ENCODE measurements at regions not wholly inside any gene's neighbourhood (a gene's known extent, or its start where the extent isn't known, plus 50 kb on each side); places are given as distances from the start of the nearest gene placed in this dataset.

DNA sequence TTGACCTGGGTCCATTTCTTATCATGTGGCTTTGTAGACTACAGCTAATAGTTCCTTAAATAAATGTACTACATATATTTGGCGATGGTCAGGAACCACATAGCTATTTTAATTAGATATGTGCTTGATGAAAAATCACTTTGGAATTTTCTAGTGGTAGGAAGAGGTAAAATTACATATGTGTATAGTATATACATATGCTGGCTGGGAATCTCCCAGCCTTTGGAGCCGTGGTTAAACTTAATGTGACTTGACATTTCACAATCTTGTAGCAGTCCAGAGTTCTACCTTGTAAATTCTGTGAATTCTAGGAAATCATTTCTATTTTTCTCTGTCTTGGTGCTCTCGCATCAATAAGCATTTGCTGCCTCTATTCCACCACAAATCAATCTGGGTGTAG, 565.0 kb downstream of the DMRTA1 start:
- TF ChIP-seq, protein P1, sequence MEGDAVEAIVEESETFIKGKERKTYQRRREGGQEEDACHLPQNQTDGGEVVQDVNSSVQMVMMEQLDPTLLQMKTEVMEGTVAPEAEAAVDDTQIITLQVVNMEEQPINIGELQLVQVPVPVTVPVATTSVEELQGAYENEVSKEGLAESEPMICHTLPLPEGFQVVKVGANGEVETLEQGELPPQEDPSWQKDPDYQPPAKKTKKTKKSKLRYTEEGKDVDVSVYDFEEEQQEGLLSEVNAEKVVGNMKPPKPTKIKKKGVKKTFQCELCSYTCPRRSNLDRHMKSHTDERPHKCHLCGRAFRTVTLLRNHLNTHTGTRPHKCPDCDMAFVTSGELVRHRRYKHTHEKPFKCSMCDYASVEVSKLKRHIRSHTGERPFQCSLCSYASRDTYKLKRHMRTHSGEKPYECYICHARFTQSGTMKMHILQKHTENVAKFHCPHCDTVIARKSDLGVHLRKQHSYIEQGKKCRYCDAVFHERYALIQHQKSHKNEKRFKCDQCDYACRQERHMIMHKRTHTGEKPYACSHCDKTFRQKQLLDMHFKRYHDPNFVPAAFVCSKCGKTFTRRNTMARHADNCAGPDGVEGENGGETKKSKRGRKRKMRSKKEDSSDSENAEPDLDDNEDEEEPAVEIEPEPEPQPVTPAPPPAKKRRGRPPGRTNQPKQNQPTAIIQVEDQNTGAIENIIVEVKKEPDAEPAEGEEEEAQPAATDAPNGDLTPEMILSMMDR (IDR thresholded peaks at IDR 0.05; ENCODE audit: low read depth, low read length), result no peak
- no peak for TF ChIP-seq POLR2A (IDR thresholded peaks at IDR 0.05; ENCODE audit: extremely low read depth, insufficient read length)
- TF ChIP-seq MYC (IDR thresholded peaks at IDR 0.05; ENCODE audit: low read depth, low read length), result no peak
